ENCODE measurements at regions not wholly inside any gene's neighbourhood (a gene's known extent, or its start where the extent isn't known, plus 50 kb on each side); places are given as distances from the start of the nearest gene placed in this dataset.

- Histone ChIP-seq H3K27ac (replicated peaks) (no peak overlapping the region), H3K27me3 (ENCODE audit: insufficient read depth, poor library complexity, severe bottlenecking) (no peaks in the 10 kb centered on the region), H3K4me3 (replicated peaks; ENCODE audit: insufficient read depth, low read length) (no peak overlapping the region)
- DNase-seq (ENCODE audit: low read depth in 1 of 2, low spot score in 1 of 2): no peak
- TF ChIP-seq POLR2AphosphoS5 (IDR thresholded peaks at IDR 0.05; ENCODE audit: low read depth): no peak
- TF ChIP-seq GABPA (IDR thresholded peaks at IDR 0.05; ENCODE audit: low read depth): no peak
- no peak for TF ChIP-seq CTCF (IDR thresholded peaks at IDR 0.05; ENCODE audit: insufficient read depth, low read length)
- TF ChIP-seq SPI1 (IDR thresholded peaks at IDR 0.05; ENCODE audit: borderline replicate concordance, low read depth): no peak
- no peak for TF ChIP-seq REST (IDR thresholded peaks at IDR 0.05; ENCODE audit: insufficient replicate concordance, low read depth)
Observed at GRCh38 chr22:44617828-44618227, 84.2 kb upstream of the PRR5 start.

GRCh38 chr22:44616882-44617655, 84.9 kb upstream of the PRR5 start:
- H3K4me3 ChIP-seq (replicated peaks; ENCODE audit: insufficient read depth, low read length): no peak overlapping the region
- no peak for DNase-seq (ENCODE audit: low read depth in 1 of 2, low spot score in 1 of 2)
- TF ChIP-seq POLR2AphosphoS5 (IDR thresholded peaks at IDR 0.05; ENCODE audit: low read depth) (no peak), GABPA (IDR thresholded peaks at IDR 0.05; ENCODE audit: low read depth) (no peak), CTCF (IDR thresholded peaks at IDR 0.05; ENCODE audit: insufficient read depth, low read length) (no peak), SPI1 (IDR thresholded peaks at IDR 0.05; ENCODE audit: borderline replicate concordance, low read depth) (no peak), REST (IDR thresholded peaks at IDR 0.05; ENCODE audit: insufficient replicate concordance, low read depth) (no peak)
- H3K27ac ChIP-seq (replicated peaks): no peak overlapping the region
- H3K27me3 ChIP-seq (ENCODE audit: insufficient read depth, poor library complexity, severe bottlenecking): no peaks in the 10 kb centered on the region

GRCh38 chr22:44616461-44616860, 85.5 kb upstream of the PRR5 start:
- TF ChIP-seq SPI1 (IDR thresholded peaks at IDR 0.05; ENCODE audit: borderline replicate concordance, low read depth) (no peak), CTCF (IDR thresholded peaks at IDR 0.05; ENCODE audit: insufficient read depth, low read length) (no peak), POLR2AphosphoS5 (IDR thresholded peaks at IDR 0.05; ENCODE audit: low read depth) (no peak), GABPA (IDR thresholded peaks at IDR 0.05; ENCODE audit: low read depth) (no peak), REST (IDR thresholded peaks at IDR 0.05; ENCODE audit: insufficient replicate concordance, low read depth) (no peak)
- no peak overlapping the region for H3K27ac ChIP-seq (replicated peaks)
- no peak overlapping the region for H3K4me3 ChIP-seq (replicated peaks; ENCODE audit: insufficient read depth, low read length)
- DNase-seq (ENCODE audit: low read depth in 1 of 2, low spot score in 1 of 2): no peak
- H3K27me3 ChIP-seq (ENCODE audit: insufficient read depth, poor library complexity, severe bottlenecking): no peaks in the 10 kb centered on the region

All from HL-60 (cell line).